Pancreas (tissue), 10 donors: ENCODE measurements at regions not wholly inside any gene's neighbourhood (a gene's known extent, or its start where the extent isn't known, plus 50 kb on each side); places are given as distances from the start of the nearest gene placed in this dataset.

Source experiments
- ATAC-seq, 4 donors: fragments of 200-7000 bp; cut with Tn5 transposase; one replicate each; pipeline versions ENCODE4 v1.8.0 to v1.9.1; 2020; ENCODE audit warnings: mild to moderate bottlenecking in 4 of 4, moderate library complexity in 4 of 4
- DNase-seq, 6 donors: peaks; one replicate each; pipeline ENCODE4 v3.0.0-alpha.2; 2020
- FAIRE-seq: peaks from 2 replicates; lab custom pipeline; 2012; peaks lifted over from hg19 to GRCh38; lab: Jason Lieb, UNC
- H3K27ac ChIP-seq, 4 donors: fragments of 200-600 bp; sonication (generic); 1 replicate in 3 of 4; 2 replicates in 1 of 4; pipeline versions ENCODE4 v1.5.0 to v1.8.0; 2020
- H3K27me3 ChIP-seq, 4 donors: fragments of 200-600 bp; one replicate each; pipeline ENCODE4 v1.8.0; 2021
- H3K36me3 ChIP-seq, 3 donors: fragments of 200-600 bp; sonication (generic) in 1 of 3; one replicate each; pipeline versions ENCODE4 v1.5.0 to v1.8.0; 2020 to 2021
- H3K4me1 ChIP-seq, 3 donors: fragments of 200-600 bp; one replicate each; pipeline ENCODE4 v1.8.0; 2021
- H3K4me3 ChIP-seq, 4 donors: fragments of 200-600 bp; sonication (generic) in 2 of 4; one replicate each; pipeline versions ENCODE4 v1.5.0 to v1.8.0; 2020 to 2021
- H3K9me3 ChIP-seq, 4 donors: fragments of 200-600 bp; one replicate each; pipeline ENCODE4 v1.8.0; 2021
- WGBS, 2 donors: extraction: QIAGEN DNeasy Blood & Tissue Kit; methylation state at CpG; one replicate each; pipeline ENCODE4 v1.1.7; 2013; 5-methylcytosine and 5-hydroxymethylcytosine counted together
- intact Hi-C, 3 donors: fragments of 100-400 bp; cut with DNase I; formaldehyde crosslinking; loops; one replicate each; pipeline versions ENCODE4 v1.11.1 to v1.14.2; 2022
- TF ChIP-seq, protein P1 (sequence below), 4 donors: fragments of 200-600 bp; sonication (generic) in 3 of 4; IDR thresholded peaks; one replicate each; pipeline versions ENCODE4 v1.5.0 to v1.8.0; 2021; ENCODE audit warnings: antibody characterized with exemption in 4 of 4
- donor health status: healthy with polysubstance abuse.
- donor health status: DM: no; HTN: no; CAD: no; lungs with moderate emphysema.
- donor health status: DM: no; HTN: no; CAD: no.
- donor health status: control.
- donor health status: control.
- donor health status: Bipolar disorder and iron deficiency.
- donor health status: DM: yes; HTN: yes; CAD: no.
- donor health status: DM: no; HTN: no; CAD: no.
- donor health status: DM: no; HTN: no; CAD: no.
- donor health status: DM: yes; HTN: yes; CAD: no.

DNA sequence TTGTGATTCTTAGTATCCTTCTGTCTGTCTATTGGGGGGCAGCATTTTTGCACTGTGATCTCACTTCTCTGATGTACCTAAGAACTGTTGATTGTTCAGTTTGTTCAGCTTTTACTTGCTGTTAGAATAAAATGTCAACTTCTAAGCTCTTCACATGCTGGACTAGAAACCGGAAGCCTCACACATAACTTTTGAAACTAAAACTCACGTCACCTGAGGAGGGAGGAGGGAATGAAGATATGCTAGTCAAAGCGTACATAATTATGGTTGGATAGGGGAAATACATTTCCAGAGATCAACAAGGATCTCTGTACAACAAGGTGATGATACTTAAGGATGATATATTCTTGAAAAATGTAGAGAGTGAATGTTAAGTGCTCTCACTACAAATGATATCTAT, 609.7 kb downstream of the INHBA start:
- no peak for DNase-seq
- FAIRE-seq = no peak

DNA sequence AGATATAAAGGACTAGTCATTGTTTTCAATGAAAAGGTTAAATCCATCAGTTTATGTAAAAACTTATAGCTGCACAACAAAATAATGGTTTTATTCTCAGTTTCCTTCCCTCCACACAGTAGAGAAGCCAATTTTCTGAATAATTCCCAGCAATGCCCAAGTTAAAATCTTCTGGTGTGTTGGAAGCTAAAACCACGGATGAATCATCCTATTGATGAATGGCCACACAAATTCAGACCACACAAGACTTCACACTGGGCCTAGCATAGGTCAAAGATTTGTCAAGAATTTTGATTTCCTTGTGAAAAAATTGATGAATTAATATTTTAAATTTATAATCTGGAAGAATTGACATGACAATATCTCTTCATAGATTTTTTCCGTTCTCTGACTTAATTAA, 617.6 kb downstream of the INHBA start:
- WGBS, 2 donors = 65 to 83% methylated on average over 2 of the region's 2 CpGs
- no peak for FAIRE-seq
- intact Hi-C loops = no loop called here

More for the DNA sequence above, 609.7 kb downstream of the INHBA start:
- Histone ChIP-seq H3K36me3 (no peaks in the 10 kb centered on the region), H3K27me3 (no peaks in the 10 kb centered on the region), H3K27ac (no peak overlapping the region), H3K9me3 (no peaks in the 10 kb centered on the region), H3K4me3 (no peak overlapping the region), H3K4me1 (no peaks in the 10 kb centered on the region)
- ATAC-seq = no peak
- intact Hi-C loops = no loop called here
- TF ChIP-seq, protein P1, sequence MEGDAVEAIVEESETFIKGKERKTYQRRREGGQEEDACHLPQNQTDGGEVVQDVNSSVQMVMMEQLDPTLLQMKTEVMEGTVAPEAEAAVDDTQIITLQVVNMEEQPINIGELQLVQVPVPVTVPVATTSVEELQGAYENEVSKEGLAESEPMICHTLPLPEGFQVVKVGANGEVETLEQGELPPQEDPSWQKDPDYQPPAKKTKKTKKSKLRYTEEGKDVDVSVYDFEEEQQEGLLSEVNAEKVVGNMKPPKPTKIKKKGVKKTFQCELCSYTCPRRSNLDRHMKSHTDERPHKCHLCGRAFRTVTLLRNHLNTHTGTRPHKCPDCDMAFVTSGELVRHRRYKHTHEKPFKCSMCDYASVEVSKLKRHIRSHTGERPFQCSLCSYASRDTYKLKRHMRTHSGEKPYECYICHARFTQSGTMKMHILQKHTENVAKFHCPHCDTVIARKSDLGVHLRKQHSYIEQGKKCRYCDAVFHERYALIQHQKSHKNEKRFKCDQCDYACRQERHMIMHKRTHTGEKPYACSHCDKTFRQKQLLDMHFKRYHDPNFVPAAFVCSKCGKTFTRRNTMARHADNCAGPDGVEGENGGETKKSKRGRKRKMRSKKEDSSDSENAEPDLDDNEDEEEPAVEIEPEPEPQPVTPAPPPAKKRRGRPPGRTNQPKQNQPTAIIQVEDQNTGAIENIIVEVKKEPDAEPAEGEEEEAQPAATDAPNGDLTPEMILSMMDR (IDR thresholded peaks at IDR 0.05) = no peak
- WGBS, 2 donors = 64 to 74% methylated on average over 3 of the region's 3 CpGs

DNA sequence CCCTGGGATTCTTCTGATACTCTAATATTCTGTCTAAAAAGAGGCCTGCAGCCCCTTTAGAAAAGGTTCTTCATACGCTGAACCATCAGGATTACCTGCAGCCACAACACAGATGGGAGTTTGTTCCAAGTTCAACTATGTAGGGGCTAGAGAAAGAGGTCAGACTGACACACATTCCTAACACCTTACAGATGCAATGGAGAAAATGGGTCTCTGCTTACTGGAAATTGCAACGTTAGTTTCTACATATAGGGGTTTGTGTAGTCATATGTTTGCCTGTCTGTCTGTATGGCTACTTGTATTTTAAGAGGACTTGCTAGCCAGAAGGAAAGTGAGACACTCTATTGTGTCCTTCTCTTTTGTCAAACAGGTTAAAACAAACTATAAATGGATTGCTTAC, 618.5 kb downstream of the INHBA start:
- intact Hi-C loops = no loop called here
- ATAC-seq (no peak), DNase-seq (no peak), FAIRE-seq (no peak)
- H3K36me3 ChIP-seq = no peaks in the 10 kb centered on the region
- no peak overlapping the region for H3K4me3 ChIP-seq
- H3K9me3 ChIP-seq = no peaks in the 10 kb centered on the region
- no peak overlapping the region for H3K27ac ChIP-seq
- WGBS, 2 donors = 50 to 68% methylated on average over 2 of the region's 2 CpGs
- TF ChIP-seq, protein P1 (IDR thresholded peaks at IDR 0.05) = no peak
- no peaks in the 10 kb centered on the region for H3K27me3 ChIP-seq
- H3K4me1 ChIP-seq = no peaks in the 10 kb centered on the region

More for the DNA sequence above, 617.6 kb downstream of the INHBA start:
- TF ChIP-seq, protein P1 (IDR thresholded peaks at IDR 0.05) = no peak
- no peaks in the 10 kb centered on the region for H3K36me3 ChIP-seq
- H3K27ac ChIP-seq = no peak overlapping the region
- no peaks in the 10 kb centered on the region for H3K4me1 ChIP-seq
- ATAC-seq (no peak), DNase-seq (no peak)
- no peaks in the 10 kb centered on the region for H3K27me3 ChIP-seq
- H3K4me3 ChIP-seq = no peak overlapping the region
- no peaks in the 10 kb centered on the region for H3K9me3 ChIP-seq

DNA sequence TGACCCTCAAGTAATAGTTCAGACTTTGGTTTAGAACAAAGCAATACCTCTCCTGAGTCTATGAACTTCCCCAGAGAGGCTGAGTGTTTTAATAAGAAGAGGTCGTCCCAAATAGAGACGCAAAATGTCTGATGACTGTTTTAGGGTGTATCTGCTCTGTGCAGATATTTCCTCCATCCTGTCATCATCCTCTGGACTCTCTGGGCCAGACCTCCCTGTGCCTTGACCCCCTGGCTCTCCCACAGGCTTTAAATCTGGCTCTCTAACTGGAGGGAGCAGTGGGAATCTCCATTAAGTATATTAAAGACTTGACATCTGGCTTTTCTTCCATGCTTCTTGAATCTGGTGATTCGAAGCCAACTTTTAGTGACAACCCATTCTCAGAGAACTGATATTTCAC, 633.3 kb downstream of the INHBA start:
- ATAC-seq (no peak), FAIRE-seq (no peak), DNase-seq (no peak)
- 71 to 92% methylated on average over 3 of the region's 3 CpGs for WGBS, 2 donors
- TF ChIP-seq, protein P1 (IDR thresholded peaks at IDR 0.05) = no peak
- Histone ChIP-seq H3K9me3 (no peaks in the 10 kb centered on the region), H3K27me3 (no peaks in the 10 kb centered on the region), H3K36me3 (no peaks in the 10 kb centered on the region), H3K27ac (no peak overlapping the region), H3K4me3 (no peak overlapping the region), H3K4me1 (no peaks in the 10 kb centered on the region)
- intact Hi-C loops = no loop called here

DNA sequence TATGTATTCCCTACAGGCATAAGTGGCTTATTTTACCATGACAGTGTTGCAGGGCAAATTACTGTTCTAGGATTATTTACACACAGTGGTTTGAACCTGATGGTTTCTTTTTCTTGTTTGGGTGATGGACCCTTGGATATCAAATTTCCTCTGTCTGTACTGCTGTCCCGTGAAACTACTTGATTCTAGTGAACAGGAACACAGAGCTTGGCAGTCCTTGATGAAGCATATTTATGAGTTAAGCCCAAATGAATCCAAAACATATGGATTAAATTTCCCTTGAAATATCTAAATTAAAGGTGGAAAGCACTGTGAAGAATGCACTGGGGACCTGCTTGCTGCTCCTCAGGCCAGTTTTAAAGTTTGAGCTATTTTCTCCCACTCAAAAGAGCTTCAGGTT, 635.3 kb downstream of the INHBA start:
- WGBS, 2 donors = 74 to 79% methylated on average over 1 of the region's 1 CpG
- H3K36me3 ChIP-seq = no peaks in the 10 kb centered on the region
- H3K27me3 ChIP-seq = peaks cover 0 to 4% (median 0%) of the 10 kb centered on the region in 4 donors
- intact Hi-C loops = no loop called here
- FAIRE-seq (no peak), ATAC-seq (no peak), DNase-seq (no peak)
- no peak overlapping the region for H3K27ac ChIP-seq
- H3K4me1 ChIP-seq = no peaks in the 10 kb centered on the region
- TF ChIP-seq, protein P1 (IDR thresholded peaks at IDR 0.05) = no peak
- H3K4me3 ChIP-seq = no peak overlapping the region
- H3K9me3 ChIP-seq = no peaks in the 10 kb centered on the region
